GM12892 (cell line): ENCODE measurements at regions not wholly inside any gene's neighbourhood (a gene's known extent, or its start where the extent isn't known, plus 50 kb on each side); places are given as distances from the start of the nearest gene placed in this dataset.

Experiments used
- POLR2A ChIP-seq: IDR thresholded peaks from 2 replicates; pipeline ENCODE4 v1.6.1; 2011; ENCODE audit warnings: low read depth, low read length, control low read depth
- TAF1 ChIP-seq: IDR thresholded peaks from 2 replicates; pipeline ENCODE4 v1.6.1; 2011; ENCODE audit warnings: low read depth, mild to moderate bottlenecking, control low read depth, low read length, borderline replicate concordance

GRCh38 chr3:74443102-74443501 lies 171.4 kb downstream of the CNTN3 start:
- TF ChIP-seq POLR2A = no peak
- no peak for TF ChIP-seq TAF1
